HG03575 (cell line): ENCODE measurements at regions not wholly inside any gene's neighbourhood (a gene's known extent, or its start where the extent isn't known, plus 50 kb on each side); places are given as distances from the start of the nearest gene placed in this dataset.
"Not testable (repeated sequence)": the region's sequence is repeated elsewhere in the genome, so short reads cannot be mapped to it uniquely, and the experiment has no call there.

ENCODE experiments used
- ATAC-seq: cut with Tn5 transposase; IDR thresholded peaks from one replicate; pipeline ENCODE4 v1.9.1; 2021; ENCODE audit not compliant: unreplicated experiment, insufficient number of reproducible peaks, low FRiP score; ENCODE audit errors: extremely low read depth

DNA sequence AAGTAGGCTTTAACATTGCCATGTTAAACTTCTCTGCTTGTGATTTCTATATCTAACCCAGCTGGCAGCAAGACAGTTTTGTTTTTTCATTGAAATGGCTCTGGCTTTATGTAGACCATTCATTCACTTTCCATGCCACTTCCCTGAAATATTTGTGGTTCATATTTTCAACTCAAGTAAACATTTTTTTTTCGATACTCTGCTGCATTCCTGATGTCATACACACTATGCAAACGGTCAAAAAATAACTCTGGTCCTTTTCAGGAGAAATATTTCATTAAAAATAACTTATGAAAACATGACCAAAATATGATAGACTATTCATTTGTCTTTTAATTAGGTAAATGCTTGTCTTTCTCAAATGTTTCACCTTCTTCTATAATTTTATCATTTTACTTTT, 116.3 kb downstream of the USP22 start:
- ATAC-seq = no peak

GRCh38 chr17:20927308-20927977, 115.4 kb downstream of the USP22 start:
- ATAC-seq = no peak

GRCh38 chr17:20929334-20929733, 113.5 kb downstream of the USP22 start:
- no peak for ATAC-seq

GRCh38 chr17:20930081-20930760, 112.6 kb downstream of the USP22 start:
- ATAC-seq = no peak

- not testable (repeated sequence) for ATAC-seq
Measured at GRCh38 chr17:20933040-20933439, 109.8 kb downstream of the USP22 start.

DNA sequence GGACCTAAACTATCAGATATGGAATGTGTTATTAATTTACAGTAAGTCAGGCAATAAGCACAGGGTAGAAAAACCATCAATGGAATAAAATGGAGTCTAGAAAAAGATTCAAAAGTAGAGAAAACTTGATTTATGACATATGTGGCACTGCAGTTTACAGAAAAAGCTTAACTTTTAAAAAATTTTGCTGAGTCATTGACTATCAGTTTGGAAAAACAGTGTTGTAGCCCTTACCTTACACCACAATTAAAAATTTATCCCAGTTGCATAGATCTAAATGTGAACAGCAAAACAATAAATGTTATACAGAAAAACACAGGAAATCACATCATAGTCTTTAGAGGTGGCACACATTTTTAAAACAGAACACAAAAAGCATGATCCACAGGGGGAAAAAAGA, 108.5 kb downstream of the USP22 start:
- ATAC-seq = no peak

- no peak for ATAC-seq
Measured at GRCh38 chr17:20935740-20936139, 107.1 kb downstream of the USP22 start.

DNA sequence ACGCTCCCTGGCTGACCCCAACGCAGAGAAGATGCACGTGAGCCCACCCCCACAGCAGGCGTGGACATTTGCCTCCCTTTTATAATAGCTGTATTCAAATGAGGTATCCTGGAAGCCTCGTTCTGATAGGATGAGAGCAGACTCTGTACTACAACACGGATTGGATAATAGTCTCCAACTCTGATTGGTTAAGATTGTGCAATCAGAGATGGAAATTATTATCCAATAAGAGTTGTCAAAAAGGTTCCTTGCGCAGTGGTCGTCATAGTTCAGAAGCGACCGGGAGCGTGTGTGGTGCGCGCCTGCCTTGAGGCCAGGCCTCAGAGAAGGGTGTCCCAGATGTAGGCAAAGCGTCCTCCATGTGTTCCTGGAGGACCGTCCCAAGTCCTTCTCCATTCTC, 104.6 kb downstream of the USP22 start:
- ATAC-seq = no peak

- ATAC-seq = no peak
Measured at GRCh38 chr17:20938988-20939615, 103.7 kb downstream of the USP22 start.

- ATAC-seq = no peak
Measured at GRCh38 chr17:20941872-20942271, 100.9 kb downstream of the USP22 start.

DNA sequence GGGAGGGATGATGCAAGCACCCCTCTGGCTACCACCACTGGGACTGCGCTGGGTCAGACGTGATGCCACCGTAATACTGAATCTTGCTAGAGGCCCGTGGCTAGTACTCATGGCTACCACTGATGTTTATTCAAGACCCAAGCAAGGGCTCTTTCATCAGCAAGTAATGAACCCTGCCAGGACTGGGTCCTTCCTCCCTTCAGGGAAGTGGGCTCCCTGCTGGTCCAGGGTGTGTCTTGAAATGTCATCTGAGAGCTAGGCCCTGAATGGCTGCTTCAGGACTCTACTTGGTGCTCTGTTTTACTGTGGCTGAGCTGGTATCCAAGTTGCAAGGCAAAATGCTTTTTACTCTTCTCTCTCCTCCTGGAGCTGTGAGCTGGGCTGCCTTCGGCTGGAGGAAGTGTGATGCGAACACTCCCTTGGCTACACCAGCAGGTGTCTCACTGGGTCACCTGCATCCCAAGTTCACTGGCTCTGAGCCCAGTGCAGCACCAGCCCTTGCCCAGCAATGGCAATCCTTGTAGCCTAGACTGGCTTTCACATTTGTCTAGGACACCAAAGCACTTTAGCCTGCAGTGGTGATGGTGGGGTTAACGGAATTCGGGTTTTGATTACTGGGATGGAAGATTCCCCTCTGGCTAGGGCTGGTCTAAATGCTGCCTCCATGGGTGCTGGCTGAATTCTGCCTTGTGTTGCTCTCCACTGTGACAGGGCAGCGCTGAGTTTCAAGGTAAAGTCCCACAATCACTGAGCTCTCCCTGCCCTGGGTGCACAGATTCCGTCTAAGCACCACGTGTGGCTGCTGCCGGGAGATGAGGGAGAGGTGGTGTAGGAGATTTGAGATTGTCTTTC, 98.6 kb downstream of the USP22 start:
- ATAC-seq = no peak

DNA sequence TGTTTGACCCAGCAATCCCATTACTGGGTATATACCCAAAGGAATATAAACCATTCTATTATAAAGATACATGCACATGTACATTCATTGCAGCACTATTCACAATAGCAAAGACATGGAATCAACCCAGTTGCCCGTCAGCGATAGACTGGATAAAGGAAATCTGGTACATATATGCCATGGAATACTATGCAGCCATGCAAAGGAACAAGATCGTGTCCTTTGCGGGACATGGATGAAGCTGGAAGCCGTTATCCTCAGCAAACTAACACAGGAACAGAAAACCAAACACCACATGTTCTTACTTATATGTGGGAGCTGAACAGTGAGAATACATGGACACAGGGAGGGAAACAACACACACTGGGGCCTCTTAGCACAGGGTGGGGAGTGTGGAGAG, 95.1 kb downstream of the USP22 start:
- ATAC-seq = not testable (repeated sequence)

- no peak for ATAC-seq
Measured at GRCh38 chr17:20948984-20949777, 93.6 kb downstream of the USP22 start.
